ENCODE measurements at regions not wholly inside any gene's neighbourhood (a gene's known extent, or its start where the extent isn't known, plus 50 kb on each side); places are given as distances from the start of the nearest gene placed in this dataset.

- TF ChIP-seq POLR2A (IDR thresholded peaks at IDR 0.05) (no peak), CTCF (IDR thresholded peaks at IDR 0.05) (no peak), EP300 (IDR thresholded peaks at IDR 0.05) (no peak)
Observed at GRCh38 chr4:4754641-4755040, 104.8 kb upstream of the MSX1 start.

Measured in ovary (tissue), 3 donors.